Jurkat, Clone E6-1 (cell line): ENCODE measurements at regions not wholly inside any gene's neighbourhood (a gene's known extent, or its start where the extent isn't known, plus 50 kb on each side); places are given as distances from the start of the nearest gene placed in this dataset.
"Not testable (repeated sequence)": the region's sequence is repeated elsewhere in the genome, so short reads cannot be mapped to it uniquely, and the experiment has no call there.

Source experiments
- DNase-seq: peaks from one replicate; pipeline ENCODE4 v3.0.0-alpha.2; 2011; ENCODE audit warnings: low read depth, low spot score
- H3K4me3 ChIP-seq: 2 replicates; pipeline ENCODE4 v1.5.1; 2011; ENCODE audit warnings: mild to moderate bottlenecking, low read length, control low read depth, moderate library complexity

DNA sequence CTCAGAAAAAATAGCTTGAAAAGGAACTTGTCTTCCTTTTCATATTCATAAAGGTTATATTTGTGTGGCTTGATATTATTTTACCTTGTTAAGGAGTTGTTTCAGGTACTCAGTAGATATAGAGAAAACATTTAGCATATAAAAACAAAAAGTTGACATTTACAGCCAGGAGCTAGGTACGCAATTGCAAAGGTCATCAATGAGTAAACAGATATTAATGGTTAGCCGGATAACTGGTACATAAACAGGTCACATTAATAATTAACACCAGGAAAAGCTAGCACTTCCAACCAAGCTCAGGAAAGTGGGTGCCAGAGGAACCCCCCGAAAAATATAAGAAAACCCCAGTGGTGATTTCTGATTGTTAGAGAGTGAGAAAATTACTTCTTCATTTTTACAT, 146.6 kb upstream of the NR2F2 start:
- no peak overlapping the region for H3K4me3 ChIP-seq
- DNase-seq = no peak

DNA sequence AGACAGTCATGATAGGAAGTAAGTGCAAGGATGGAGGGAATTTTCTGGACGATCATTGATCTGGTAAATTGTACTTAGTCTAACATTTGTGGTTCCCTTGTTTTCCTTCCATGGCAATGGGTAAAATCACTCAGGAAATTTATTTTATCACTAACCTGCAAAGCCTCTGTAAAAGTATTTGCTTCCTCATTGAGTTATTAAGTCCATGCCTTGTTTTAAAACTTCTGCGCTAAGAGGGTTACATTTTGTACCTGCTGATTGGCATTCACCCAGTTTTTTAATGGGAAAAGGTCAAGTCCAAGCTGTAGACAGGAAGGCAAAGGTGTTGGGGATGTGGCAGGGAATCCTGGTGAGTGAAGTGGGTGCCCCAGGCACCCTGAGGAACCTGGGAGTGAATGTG, 146.2 kb upstream of the NR2F2 start:
- no peak for DNase-seq

DNA sequence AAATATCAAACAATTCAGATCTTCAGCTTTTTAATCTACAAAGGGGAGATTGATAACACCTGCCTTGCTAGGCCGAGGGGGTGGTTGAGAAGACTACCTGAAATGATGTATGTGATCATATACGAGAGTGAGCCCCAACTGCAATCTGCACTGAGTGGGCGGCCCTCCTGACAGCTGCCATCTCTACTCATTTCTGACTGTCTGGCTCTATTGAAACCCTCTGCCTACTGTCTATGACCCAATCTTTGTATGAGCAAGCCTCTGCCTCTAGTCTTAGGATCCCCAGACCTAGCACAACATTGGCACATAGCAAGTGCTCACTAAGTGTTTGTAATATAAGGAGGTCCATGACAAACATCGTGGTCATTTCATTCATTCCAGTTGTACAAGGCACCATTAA, 144.4 kb upstream of the NR2F2 start:
- DNase-seq = no peak
- H3K4me3 ChIP-seq = no peak overlapping the region

More for the DNA sequence above, 146.2 kb upstream of the NR2F2 start:
- H3K4me3 ChIP-seq = no peak overlapping the region

DNA sequence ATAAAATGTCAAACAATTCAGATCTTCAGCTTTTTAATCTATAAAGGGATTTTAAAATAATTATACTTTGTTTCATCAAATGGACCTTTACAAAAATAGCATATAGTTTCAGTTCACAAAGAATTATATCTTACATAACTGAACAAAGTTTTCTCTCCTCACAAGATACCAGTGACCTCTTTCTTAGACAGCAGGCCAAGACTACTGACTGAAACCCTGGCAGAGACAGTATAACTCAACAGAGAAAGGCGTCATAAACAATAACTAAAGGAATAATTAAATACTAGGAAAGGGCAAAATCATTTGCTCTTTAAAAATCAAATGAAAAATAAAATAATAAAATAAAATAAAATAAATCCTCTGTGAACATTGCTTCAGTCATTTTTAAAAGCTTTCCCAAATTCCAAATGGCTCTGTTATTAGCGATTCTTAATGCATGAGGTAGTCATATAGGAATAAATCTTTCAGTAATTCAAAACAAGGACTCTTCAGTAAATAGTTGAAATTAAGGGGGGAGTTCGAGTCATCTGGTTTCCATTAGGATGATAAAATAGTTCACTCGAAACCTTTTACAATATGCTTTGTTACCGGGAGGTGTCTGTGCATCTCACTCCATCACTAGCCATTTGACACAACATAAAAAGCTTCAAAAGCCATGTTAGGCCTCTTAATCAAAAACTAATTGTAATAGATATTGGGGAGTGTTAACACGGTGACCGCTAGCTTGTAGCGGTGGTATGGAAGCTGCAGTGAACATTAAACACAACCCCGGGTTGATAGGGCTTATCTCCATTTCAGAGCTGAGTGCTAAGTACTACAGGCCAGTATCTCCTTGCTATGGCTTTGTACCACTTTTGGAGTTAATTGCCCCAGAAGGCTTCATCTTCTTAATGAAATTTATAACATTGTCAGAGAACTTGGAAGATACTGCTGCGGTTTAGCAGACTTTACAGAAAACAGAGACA, 142.9 kb upstream of the NR2F2 start:
- H3K4me3 ChIP-seq = no peak overlapping the region
- DNase-seq = no peak

DNA sequence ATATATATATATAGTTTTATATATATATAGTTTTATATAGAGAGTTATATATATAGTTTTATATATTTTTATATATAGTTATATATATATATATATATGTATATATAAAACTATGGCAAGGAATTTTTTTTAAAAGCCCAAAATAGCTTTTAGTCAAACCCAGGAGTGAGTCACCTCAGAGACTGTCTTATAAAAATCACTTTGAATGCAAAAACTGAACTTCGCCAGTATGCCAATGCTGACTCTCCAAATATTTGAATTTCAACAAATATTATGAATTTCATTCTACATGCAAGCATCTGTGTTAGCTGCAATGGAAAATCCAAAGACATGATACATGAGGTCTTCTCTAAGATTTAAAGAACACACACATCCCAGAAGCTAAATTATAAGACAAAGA, 132.8 kb upstream of the NR2F2 start:
- DNase-seq = no peak
- H3K4me3 ChIP-seq = no peak overlapping the region

DNA sequence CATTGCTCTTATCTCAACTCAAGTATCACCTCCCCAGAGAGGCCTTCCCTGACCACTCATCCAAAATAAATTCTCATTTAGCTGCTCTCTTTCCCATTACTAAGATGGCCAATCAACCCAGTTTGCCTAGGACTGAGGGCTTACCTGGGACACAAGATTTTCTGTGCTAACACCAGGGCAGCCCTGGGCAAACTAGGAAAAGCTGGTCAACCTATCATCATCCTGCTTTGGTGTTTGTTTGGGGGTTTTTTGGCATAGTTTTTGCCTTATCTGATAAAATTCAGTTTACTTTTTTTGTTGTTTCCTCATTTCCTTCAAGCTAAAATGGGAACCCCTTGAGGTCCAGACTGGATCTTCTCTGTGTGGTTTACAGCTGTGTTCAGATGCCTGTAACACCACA, 131.4 kb upstream of the NR2F2 start:
- no peak for DNase-seq
- H3K4me3 ChIP-seq = no peak overlapping the region

DNA sequence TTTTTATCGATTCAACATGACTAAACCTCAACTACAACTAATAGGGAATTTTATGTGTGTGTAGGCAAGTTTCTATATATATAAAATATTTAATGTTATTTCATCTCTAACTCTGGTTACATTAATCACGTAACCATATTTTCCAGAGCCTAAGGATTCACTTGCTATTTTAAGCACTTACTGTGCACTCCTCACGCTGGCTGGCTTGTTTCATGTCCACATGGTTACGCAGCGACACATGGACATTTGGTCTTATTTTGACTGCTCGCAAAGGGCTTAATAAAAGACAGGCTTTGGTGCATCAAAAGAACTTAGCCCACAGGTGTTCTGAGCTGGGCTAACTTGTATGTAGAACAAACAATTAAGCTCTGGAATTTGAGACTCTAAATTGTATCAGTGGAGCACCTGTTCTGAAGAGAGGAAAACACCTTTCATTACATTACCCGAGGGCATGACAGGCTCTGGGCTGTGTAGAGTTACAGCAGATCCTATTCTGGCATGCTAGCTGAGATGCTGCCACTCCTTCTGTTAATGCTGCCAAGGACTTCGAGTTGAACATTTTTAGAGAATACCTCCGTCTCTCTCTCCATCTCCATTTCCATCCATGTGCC, 130.0 kb upstream of the NR2F2 start:
- DNase-seq = no peak
- H3K4me3 ChIP-seq = no peak overlapping the region

DNA sequence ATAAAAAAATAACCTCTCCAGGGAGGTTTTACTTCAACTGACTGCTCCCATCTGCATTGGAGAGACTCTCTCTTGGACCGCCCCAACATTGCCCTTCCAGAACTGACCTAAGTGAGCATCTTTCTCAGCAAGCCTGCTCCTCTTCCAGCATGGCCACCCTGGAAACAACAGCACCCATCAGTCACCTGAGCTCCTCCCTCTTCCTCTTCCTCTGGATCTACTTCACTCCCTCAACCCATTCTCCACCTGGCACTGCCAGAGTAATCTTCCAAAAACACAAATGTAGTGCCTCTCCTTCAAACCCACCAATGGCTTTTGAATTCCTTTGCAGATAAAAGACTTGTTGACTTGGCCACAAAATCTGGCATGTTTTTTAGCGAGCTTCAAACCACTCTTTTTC, 128.8 kb upstream of the NR2F2 start:
- no peak for DNase-seq
- no peak overlapping the region for H3K4me3 ChIP-seq

DNA sequence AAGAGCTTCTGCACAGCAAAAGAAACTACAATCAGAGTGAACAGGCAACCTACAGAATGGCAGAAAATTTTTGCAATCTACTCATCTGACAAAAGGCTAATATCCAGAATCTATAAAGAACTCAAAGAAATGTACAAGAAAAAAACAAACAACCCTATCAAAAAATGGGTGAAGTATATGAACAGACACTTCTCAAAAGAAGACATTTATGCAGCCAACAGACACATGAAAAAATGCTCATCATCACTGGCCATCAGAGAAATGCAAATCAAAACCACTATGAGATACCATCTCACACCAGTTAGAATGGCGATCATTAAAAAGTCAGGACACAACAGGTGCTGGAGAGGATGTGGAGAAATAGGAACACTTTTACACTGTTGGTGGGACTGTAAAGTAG, 124.9 kb upstream of the NR2F2 start:
- not testable (repeated sequence) for DNase-seq, H3K4me3 ChIP-seq

DNA sequence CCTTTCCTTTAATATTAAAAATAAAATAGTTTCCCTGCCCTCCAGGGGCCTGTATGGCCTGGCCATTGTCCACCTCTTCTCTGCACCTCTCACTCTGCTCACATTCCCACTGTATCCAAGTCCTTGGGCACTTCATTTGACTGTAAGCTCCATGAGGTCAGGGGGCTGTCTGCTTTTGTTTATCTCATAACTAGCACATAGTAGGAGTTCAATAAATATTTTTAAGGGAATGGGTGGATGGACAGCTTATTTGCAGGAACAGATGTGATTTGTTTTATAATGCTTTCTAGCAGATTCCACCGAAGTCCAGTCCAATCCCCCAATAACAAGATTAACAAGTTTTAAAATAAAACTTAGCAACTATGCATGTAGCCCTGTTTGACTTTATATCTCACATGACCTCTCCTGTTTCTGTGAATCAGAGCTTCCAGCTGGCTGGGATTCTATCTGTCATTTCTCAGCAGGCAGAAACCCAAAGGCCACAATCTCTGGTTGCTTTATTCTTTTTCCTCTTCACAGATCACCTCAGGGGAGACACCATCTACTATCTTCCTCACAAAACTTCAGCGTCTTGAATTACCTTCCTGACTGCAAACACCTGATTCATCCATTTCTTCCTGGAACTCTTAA, 123.0 kb upstream of the NR2F2 start:
- H3K4me3 ChIP-seq = no peak overlapping the region
- DNase-seq = no peak

DNA sequence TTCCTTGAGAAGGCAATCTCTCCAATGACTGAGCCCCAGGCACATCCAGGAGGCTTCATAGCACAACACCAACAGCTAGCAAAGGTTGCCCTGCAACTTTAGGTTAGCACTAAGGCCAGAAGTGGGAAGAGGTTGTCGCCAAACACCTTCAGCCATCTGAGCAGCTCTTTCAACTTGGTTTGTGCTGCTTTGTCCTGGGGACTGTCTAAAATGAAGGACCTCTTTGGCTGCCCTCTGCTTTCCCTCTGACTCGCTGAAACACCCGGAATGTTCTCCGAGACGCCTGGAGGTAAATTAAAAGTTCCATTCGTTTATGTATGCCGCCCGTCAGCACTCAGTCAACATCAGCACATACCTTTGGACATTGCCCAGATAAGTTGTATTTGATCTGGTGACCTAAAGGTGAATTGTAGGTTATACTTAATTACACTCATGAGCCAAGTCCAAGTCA, 121.2 kb upstream of the NR2F2 start:
- no peak for DNase-seq
- H3K4me3 ChIP-seq = no peak overlapping the region

DNA sequence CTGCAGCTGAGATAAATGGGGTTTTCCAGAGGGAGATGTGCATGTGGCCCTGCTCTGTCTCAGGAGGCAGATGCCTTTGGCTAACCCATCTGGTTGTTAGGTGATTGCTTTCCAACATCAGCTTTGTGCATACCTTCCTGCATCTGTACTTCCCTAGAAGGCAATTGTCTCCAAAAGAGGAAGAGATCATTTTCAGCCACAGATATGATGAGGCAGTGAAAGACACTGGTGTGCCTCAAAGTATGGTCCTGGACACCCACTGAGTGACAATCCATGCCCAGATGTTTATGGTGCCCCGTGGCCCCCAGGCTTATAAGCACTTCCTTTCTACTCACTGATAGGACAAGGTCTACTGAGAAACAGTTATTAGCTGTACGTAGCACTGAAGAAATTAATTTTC, 117.5 kb upstream of the NR2F2 start:
- H3K4me3 ChIP-seq = no peak overlapping the region
- DNase-seq = no peak

DNA sequence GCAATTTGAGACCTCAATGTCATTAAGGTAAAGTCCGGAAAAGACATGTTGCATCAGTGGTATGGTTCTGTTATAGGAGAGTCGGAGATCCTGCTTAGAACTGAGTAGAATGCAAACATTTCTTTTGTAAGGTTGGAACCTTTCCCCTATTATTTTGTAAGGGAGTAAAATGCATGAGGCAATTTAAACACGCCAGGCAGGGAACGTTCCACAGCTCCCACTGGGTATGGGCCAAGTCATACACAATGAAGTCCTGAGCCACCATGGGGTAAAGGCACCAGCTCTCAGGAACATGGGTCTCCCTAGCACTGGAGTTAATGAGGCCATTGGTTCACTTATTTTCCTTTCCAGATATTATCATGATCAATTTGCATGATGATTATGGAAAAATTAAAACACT, 116.6 kb upstream of the NR2F2 start:
- DNase-seq = no peak
- no peak overlapping the region for H3K4me3 ChIP-seq

DNA sequence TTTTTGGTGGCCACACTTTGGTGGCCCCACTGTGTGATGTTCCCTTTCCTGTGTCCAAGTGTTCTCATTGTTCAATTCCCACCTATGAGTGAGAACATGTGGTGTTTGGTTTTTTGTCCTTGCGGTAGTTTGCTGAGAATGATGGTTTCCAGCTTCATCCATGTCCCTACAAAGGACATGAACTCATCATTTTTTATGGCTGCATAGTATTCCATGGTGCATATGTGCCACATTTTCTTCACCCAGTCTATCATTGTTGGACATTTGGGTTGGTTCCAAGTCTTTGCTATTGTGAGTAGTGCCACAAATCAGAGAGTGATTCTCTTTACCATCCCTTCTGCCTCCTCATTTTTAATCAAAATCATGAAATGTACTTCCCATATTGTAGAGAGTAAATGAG, 114.0 kb upstream of the NR2F2 start:
- not testable (repeated sequence) for H3K4me3 ChIP-seq, DNase-seq

DNA sequence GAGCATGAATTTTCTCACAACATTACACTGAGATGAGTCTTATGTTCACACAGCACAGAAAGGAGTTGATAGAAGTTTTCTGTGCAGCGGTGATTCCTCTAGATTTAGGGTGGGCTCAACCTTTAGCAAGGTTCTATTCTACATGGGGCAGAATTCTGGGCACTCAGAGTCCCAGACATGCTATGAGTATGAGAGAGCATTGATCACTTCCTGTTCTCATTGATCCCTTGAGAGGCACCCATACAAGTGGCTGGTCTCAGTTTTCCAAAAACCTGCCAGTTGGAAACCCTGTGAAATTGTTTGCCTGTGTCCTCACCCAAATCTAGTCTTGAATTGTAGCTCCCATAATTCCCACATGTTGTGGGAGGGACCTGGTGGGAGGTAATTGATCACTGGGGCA, 112.5 kb upstream of the NR2F2 start:
- DNase-seq = no peak

DNA sequence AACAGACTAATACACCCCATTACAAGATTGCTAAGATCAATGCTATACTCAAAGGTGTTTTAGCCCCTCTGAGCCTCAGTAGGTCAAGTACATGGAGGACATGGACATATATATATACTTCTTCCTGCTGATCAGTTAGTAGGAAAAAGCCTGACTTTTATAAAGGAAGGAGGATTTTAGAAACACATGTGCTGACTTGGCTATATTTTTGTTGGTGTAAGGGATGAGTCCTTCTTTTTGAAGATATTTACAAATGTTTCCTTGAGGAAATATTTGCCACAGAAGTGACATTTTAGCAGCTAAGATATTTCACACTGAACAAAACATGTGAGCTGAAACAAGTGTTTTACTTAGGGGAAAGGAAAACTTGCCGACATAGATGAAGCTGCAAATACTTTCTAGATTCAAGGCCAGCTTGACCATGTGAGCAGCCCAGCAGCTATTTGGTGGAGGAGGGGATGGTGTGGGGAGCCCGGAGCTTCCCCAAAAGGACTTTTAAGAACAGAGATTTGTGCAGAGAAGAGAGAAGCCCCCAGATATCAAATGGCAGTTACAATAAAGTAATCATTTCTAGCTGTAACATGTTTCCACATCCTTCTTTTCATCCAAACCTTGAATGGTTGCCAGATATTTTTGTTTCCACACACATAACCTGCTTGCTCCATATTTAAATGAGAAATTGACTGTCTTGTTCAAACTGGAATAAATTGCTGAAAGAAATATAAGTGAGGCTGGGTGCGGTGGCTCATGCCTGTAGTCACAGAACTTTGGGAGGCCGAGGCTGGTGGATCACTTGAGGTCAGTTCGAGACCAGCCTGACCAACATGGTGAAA, 111.7 kb upstream of the NR2F2 start:
- no peak overlapping the region for H3K4me3 ChIP-seq
- no peak for DNase-seq

More for the DNA sequence above, 112.5 kb upstream of the NR2F2 start:
- no peak overlapping the region for H3K4me3 ChIP-seq

DNA sequence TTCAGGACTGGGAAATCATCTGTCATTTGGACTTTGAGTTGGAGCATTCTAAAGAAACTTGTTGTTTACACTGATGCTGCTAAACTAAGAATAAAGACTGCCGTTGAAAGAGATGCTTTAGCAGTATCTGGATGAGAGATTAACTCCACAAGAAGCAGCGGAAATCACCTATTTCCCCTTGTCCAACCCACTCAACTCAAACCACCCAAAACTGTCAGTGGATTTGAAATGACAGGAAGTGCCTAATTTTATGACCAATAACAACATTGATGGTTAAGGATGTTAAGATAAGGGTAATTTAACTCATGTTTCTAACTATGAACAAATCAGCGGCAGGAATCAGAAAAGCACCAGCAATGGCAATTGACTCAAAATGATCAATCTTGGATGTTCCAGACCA, 110.8 kb upstream of the NR2F2 start:
- no peak overlapping the region for H3K4me3 ChIP-seq
- DNase-seq = no peak

DNA sequence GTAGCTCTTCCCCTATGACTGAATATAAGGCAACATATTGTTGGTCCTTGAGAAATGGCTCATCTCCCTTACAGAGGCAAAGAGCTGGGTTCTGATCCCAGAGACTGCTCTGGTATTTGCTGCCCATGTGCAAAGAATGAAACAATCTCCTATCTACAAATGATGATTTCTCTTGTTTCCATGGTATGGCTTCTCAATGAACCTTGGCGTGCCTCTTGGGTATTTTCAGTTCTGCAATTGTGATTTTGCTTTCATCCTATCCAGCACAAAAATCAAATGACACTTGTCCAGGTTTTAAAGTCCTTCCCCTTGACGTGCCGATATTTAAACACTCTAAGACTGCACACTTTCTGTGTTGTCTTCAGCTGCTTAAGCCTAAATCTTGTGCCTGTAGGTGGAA, 109.8 kb upstream of the NR2F2 start:
- no peak for DNase-seq

DNA sequence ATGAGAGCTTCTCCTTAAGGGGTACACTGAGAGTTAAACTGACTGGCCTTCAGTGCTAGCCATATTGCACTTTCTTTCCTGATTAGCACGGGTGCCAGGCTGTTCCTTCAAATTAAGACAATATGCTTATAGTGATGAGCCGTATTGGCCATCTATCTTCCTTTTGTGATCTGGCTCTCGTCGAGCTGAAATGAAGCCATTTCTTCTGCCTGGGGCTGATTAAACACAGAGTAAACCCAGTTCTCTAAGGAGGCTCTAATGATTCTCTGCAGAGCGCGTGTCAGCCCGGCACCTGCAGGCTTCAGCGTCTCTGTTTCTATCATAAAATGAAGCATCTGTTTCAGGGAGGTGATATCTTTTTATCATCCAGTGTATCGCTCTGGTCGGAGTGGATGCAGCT, 107.5 kb upstream of the NR2F2 start:
- H3K4me3 ChIP-seq = no peak overlapping the region
- no peak for DNase-seq

More for the DNA sequence above, 109.8 kb upstream of the NR2F2 start:
- no peak overlapping the region for H3K4me3 ChIP-seq
